COR-L47 (cell line): ENCODE measurements at regions not wholly inside any gene's neighbourhood (a gene's known extent, or its start where the extent isn't known, plus 50 kb on each side); places are given as distances from the start of the nearest gene placed in this dataset.
A peak's percentile ranks its signal among the peaks of the same experiment; 100 is the strongest.

Source experiments
- DNase-seq: peaks from one replicate; lab custom pipeline; 2025; lab: John Stamatoyannopoulos, UW

DNA sequence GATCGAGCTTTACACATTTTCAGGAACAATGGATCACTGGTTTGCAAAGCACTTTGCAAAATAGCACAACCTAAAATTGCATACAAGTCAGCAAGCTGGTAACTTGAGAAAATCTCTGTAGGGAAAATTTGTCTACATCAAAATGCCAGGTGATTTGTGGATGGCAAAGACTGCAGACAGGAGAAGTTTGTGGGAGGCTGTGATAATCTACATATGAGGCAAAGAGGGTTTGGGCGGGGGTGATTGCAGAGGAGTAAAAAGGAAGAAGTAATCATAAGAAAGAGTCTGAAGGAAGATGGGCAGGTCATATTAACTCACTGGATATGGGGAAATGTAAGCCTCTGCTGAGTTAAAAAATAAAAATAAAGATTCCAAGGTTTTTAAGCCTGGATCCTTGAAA, 166.3 kb upstream of the STXBP5 start:
- no peak for DNase-seq

DNA sequence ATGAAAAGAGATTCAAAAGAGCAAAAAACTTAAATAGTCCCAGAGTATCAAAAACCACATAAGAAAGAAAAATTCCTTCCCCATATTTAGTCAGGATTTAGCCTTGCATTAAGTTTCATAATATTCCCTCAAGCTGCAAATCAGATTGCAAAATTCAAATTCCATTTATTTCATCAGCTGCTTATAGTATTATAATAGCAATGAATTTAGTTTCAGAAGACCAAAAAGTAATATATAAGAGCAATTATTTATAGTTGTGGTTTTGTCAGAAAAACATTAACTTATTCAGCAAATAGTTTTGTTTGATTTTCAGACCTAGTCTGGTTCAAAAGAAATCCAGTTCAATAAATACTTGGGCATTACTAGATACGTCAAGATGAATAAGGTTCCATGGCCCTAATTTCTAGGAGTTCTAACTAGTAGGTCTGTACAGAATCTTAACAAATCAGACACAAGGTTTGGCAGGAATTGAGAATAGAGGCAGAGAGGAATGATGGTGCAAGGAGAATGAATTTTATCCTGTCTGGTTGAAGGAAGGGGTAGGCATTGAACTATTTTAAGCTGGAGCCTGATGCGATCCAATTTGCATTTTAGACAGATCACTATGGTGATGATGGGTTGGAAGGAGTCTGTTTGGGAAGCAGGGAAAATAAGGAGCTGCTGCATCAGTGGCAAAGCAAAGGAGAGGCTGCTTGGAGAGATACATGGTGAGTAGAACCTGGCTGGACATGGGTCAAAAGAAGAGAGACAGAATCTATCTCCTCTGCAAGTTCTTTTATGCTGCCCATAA, 163.9 kb upstream of the STXBP5 start:
- no peak for DNase-seq

DNA sequence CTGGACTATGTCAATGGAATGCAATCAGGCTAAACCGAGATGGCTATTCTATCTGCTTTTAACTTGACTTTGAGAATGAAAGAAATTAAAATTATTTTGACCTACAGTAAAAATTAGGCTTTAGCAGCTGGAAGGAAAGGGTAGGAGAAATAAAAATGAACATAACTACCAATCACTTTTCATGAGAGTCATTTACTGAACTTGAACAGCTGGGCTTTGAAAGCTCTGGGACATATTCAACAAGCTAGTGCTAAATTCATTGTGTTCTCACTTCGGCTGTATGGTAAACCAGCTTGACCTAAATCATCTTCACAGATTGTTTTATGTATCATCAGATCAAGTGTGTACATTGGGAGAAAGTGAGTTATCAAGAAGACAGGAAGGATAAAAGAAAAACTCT, 161.5 kb upstream of the STXBP5 start:
- no peak for DNase-seq

DNA sequence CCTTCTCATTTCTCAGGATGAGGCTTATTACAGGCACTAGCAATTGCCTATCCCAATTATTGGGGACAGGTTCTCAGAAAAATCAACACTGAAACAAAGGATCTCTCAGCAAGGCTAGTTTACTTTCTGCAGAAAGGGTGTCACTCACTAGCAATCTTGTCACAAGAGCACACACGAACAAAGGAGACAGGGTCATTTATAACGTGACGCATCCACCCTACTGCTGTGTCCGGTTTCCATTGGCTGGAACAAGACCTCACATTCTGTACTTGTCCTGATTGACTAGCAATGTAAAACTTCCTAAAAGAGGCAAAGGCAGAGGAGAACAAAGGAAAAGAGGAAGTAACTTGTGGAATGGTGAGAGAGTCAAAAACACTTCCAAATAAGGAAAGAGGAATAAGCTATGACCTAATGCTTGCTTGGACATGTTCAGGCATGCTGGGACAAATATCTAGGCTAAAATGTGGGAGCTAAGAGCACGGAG, 160.2 kb upstream of the STXBP5 start:
- DNase-seq, result peak; percentile 1

DNA sequence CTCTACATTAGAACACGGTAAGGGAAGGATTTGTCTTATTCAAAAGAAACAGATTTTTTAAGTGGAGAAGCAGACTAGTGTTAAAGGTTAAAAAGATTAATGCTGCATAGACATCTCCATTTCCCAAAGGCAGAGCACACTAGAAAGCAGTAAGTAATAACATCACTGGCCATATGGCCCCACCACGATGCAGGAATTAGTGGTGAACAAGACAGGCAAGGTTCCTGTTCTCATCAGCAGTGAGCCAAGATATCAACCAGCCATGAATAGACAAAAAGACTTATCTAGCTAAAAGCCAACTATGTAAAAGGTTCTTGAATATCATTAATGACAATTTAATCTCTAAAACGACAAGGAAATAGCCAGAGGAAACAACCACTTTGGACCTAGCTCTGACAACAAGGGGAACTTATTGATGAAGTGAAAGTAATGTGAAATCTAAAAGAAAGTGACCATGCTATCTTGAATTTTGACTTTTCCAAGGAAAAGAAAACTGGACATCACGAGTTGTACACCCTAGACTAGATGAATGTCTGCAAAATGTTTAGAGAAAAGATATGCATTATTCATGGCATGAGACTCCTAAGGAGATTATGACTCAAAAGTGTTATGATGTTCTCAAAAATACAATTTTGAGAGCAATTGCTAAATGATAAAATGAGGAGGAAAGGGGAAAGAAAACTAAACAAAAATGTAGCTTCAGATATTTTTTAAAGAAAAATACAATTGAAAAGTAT, 157.9 kb upstream of the STXBP5 start:
- DNase-seq, result no peak

DNA sequence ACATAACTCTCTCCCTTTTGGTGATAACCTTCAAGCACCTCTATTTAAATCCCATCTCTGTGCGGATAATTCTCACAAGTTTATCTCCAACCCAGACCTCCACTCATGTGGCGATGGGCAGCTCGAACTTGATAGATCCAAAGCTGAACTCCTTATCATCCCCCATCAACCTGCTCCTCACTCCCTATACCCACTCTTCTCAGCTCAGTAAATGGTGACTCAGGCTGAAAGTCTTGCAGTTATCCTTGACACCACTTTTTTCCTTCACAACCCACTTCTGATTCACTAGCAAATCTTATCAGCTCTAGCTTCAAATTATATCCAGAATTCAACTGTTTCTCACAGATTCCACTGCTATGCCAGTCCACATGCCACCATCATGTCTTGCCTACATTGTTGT, 155.3 kb upstream of the STXBP5 start:
- no peak for DNase-seq

DNA sequence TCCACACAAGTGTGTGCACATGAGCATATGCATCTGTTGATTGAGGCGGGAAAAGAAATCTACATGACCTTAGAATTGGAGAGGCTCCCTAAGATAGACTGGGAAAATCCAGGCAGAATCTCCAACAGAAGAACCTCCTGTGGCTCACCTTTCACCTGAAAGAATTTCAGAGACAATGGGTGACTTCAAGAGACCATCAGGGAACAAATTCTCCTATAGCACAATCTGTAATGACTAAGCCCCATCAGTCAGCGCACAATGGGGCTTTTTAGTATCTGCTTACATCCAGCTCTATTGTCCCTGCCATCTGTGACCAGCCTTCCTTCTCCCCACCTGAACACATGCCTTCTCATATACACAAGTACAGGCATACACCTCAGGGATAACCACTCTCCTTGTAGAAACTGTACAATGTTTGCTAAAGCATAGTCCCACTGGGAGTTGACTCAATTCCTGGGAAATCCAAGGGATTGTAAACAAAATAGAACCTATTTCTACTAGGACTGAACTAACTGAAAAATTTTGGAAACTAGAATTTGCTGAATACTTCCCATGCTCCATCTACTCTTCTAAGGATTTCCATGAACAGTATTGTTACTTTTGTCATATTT, 150.8 kb upstream of the STXBP5 start:
- DNase-seq, result no peak

DNA sequence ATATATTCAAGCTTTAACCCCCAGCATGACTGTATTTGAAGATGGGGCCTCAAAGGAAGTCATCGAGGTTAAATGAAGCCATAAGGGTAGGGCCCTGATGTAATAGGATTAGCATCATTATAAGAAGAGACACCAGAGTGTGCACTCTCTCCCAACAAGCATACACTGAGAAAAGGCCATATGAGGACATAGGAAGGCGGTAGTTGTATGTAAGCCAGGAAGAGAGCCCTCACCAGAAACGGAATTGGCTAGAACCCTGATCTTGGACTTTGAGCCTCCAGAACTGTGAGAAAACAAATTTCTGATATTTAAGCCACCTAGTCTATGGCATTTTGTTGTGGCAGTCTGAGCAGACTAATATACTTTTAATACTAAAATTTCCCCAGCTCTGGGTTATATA, 150.1 kb upstream of the STXBP5 start:
- DNase-seq, result no peak

DNA sequence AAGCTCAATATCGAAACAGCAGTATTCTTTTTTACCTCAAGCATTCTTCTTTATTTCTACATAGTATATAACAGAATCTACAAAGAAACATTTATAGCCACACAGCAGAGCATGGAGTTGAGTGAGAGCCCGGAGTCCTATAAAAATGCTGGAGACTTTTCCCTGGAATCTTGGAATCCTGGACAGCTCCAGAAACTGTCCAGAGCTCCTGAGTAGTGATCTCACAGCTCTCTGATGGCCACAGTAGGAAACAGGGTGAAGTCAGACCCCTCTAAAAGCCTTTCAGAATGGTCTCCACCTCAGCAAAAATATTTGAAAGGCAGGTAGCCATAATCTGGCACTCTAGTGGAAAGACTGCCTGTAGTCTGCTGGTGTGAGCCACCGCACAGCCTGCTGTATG, 149.3 kb upstream of the STXBP5 start:
- DNase-seq, result no peak

DNA sequence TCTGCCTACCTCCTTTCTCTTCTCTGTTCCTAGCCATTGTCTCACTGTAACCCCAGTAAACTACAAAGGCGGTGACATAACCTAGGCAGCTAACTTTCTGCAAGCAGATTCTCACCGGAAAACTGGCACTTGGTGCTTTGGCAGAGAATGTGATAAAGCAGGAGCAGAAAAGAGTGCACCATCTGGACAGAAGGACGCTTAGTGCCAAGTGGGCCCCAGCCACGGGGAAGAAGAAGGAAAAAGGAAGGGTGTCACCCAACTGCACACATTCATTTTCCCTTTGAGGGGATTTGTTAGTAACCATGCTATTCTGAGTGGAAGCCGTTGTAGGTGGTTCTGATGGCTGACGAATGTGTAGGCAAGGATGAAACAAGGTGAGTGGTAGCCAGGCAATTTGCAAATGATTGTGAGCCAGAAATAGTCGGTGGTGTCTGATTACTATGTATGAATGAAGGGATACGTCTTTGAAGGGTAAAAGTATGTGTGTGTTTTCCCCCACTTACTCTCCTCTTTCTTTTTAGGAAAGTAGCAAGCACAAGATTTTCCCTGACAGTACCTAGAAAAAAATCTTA, 148.3 kb upstream of the STXBP5 start:
- no peak for DNase-seq

DNA sequence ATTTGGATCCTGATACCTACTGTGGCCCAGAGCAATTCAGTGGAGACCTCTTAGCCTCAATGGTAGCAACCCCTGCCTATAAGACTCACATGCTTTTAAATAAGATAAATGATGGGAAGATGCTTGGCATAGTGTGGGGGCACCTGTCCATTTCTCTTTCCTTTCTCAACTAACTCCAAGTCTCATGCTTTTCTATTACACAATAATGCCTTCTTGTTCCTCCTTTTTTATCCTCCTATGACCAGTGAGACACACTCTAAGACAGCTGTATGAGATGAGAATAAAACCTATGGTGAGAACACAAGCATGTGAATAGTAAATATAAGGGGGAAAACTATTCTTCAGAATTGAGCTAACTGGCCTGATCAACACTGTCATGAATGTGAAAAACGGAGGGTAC, 147.0 kb upstream of the STXBP5 start:
- DNase-seq, result no peak

DNA sequence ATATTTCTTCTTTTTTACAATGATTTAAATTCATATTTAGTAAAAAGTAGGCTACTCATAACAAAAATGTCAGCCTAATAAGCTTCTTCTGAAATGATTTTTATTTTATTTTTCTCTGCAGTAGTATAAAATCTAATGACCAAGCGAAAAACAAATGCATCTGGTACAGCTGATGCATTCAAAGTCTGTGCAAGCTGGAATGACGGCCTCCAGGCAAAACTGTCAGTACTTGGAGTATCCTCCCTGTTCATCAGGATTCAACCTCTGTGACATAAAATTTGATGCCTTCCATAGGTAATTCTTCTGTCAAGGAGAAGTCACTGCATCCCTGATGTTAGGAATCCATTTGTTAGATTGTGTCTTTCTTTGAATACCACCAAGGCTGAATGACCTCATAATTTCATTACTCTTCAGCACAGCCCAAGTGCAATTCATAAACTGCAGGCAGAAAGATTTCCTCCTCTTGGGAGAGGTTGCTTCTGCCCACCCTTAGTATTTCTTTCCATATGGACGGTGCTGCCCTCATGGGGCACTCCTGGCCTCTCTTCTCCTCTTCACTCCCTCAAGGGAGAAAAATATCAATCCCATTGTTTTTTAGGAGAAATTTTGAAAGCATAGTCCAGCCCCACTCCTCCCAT, 146.4 kb upstream of the STXBP5 start:
- no peak for DNase-seq

DNA sequence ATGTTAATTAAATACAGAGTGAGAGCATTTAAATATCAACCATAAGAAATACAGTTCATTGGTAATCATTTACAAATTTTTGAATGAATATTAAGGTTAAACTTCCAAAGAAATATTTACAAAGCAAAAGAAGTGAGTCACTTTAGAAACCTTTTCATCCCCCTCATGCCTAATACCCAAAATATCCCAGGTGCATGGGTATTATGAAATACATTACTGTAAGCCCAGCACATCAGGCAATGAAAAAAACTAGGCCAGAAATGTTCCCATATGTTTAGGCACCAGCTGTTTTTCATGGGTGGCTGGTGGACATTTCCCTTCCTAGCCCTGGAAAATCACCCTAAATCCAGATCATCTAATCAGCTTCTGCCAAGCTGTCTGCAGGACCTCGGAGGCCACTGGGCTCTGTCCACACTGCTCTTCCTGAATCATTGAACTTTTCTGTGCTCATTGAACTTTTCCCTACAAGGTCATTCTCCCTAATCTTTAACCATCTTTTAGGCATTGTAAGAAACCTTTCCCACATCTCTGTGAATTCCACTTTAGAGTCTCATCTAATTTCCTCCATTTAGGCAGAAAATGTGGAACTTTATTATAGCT, 145.3 kb upstream of the STXBP5 start:
- no peak for DNase-seq

DNA sequence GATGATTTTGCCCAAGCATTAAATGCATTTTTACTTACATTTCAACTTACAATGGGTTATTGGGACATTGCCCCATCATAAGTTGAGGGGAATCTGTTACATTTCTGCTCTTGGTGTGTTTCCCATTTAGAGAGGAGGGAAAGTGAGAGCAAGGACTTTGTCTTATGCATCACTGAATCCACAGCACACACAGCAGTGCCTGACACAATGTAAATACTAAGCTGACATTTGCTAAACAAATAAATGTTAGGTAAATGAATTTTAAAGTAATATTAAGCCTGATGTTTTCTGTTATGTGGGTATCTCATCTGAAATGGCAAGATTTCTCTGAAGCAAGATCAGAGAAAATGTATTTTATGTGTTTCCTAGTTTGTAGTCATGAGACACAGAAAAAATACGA, 143.6 kb upstream of the STXBP5 start:
- no peak for DNase-seq

DNA sequence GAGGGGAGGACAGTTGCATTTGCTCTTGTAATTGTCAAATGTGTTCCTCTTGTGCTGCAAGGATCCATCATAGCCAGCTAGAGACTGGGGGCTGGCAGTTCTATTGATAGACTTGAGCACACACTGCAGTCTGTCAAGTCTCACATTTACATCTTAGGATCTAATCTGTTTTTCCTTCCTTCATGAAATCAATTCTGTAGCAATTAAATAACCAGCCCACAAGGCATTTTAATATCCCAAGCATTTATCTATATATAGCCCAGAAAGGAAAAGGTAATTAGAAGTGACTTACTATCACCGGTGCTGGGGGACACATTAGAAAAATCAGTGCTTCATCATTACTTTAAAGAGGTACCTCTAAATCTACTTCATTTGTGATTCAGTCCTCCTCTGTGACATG, 143.0 kb upstream of the STXBP5 start:
- no peak for DNase-seq

DNA sequence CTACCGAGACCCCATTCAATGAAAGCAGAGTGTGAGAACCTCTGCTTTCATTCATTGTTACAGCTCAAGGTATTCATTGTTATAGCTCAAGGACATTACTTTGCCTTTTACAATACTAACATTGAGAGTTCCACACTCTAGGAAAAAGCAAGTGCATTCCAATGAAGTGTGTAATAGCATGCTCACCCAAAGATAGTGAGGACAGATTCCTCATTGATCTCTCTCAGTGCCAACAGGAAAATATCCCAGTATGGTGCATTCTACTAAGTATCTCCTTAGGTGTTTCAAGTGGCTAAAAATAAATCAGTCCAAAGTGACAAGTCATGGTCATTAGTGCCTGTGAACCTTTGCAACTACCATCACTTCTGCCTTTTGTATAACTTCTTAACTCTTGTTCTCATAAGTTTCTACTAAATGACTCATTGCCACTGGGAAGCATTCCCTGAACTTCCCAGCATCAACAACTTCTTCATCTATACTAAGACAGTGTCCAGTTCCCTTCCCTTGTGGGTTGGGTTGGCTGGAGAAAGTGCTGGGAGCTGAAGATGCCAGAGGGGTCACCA, 140.7 kb upstream of the STXBP5 start:
- no peak for DNase-seq

DNA sequence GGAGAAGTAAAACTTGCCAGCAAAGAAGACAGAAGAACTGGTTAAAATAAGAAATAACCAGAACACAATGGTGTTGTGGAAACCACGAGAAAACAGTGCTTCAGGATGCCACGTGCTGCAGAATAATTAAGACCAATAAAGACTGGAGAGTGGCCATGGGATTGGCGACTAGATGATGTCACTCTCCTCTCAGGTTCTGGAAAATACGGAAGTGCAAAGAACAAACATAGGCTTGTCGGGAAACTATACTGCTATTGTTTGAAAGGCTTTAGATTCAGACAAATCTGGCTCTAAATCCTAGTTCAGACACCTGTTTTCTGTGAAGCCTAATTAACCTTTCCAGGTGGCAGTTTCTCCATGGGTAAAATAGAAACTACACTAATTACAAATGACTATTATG, 138.4 kb upstream of the STXBP5 start:
- DNase-seq, result peak; percentile 72

DNA sequence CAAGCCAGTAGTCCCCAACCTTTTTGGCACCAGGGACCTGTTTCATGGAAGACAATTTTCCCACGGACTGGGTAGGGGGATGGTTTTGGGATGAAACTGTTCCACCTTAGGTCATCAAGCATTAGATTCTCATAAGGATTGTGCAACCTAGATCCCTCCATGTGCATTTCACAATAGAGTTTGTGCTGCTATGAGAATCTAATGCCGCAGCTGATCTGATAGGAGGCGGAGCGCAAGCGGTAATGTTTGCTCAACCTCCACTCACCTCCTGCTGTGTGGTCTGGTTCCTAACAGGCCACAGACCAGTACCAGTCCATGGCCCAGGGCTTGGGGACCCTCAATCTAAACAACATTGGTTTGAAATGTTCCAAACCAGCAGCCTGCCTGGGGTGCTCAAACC, 137.0 kb upstream of the STXBP5 start:
- DNase-seq, result no peak

DNA sequence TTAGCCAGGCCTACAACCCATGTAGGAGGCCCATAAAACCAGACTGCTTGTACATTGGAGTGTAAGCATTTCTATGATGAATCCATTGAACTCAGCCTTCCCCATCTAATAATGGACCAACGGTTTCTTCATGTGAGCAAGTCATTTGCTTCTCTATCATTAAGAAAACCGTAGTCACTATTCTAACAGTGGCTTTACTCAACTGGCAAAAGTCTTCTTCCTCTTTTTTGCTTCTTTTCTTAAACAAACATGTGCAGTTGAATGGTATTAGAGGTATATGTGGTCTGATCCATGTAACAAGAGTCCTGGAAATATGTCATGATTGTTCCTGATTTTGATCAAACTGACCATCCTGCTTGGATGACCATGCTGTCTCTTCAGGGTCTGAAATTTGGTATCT, 132.4 kb upstream of the STXBP5 start:
- no peak for DNase-seq

DNA sequence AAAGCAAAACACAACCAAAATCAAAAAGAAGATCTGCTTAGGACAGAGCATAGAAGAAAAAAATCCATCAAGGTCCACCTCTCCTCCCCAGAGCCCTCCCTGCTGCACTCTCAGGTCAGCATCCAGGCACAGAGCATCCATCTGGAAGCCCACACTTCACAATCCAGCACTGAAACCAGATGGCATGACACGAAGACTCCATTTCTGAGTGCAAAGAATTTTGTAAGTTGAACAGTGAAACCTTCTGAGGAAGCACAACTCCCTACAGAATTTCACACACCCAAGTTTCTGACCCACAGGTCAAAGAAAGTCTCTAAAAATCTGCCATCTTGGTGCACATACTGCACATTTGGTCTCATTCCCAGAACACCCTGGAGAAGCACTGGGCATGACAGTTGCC, 128.8 kb upstream of the STXBP5 start:
- no peak for DNase-seq

DNA sequence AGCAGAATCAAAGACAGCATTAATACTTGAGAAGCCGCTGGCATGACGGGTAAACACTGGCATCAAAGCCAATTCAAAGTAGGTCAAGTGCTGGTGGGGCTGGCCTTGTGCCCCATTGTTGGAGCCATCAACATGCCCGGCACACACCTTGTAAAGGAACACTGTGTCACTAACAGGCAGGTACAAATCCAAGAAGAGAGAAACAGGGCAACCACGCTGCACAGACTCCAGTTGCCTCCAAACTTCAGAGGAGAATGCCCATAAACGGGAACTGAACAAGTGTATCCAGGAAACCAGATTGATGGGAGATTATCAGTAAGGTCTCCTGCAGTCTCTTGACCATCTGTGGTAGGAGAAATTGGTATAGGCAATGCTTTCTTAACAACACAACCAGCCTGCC, 127.0 kb upstream of the STXBP5 start:
- DNase-seq, result no peak

DNA sequence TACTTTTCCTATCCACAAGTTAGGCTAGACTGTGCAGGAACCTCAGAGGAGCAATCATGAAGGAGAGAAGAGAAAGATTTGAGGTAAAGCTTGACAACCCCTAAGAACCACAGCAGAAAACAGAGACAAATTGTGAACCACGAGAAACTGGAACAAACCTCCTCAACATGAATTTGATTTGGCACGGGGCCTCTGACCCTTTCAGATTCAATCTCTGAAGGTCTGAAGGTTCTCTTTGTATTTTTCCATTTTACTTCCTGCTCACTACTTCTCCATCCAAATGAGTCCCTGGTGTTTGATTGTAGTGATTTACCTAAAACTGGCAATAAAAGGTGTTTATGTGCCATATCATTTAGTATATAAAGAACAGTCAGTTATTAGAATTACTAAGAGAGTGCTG, 126.1 kb upstream of the STXBP5 start:
- no peak for DNase-seq
